Smooth muscle cell (in vitro differentiated cells): ENCODE measurements at regions not wholly inside any gene's neighbourhood (a gene's known extent, or its start where the extent isn't known, plus 50 kb on each side); places are given as distances from the start of the nearest gene placed in this dataset.

Experiments
- DNase-seq: peaks from one replicate; lab custom pipeline; 2025; ENCODE audit not compliant: unreplicated experiment; lab: John Stamatoyannopoulos, UW
- H2AFZ ChIP-seq: fragments of 200-600 bp; sonication (generic); 2 replicates; pipeline ENCODE4 v1.6.0; 2016; ENCODE audit warnings: antibody characterized with exemption, low read depth, mild to moderate bottlenecking
- H3F3A ChIP-seq: fragments of 200-600 bp; sonication (generic); 2 replicates; pipeline ENCODE4 v1.6.0; 2017; ENCODE audit warnings: antibody characterized with exemption, low read depth
- H3K27ac ChIP-seq: fragments of 200-600 bp; sonication (generic); 2 replicates; pipeline ENCODE4 v1.5.1; 2016; ENCODE audit warnings: low read depth, mild to moderate bottlenecking
- H3K27me3 ChIP-seq: fragments of 200-600 bp; sonication (generic); 2 replicates; pipeline ENCODE4 v1.6.1; 2016; ENCODE audit warnings: low read depth, mild to moderate bottlenecking
- H3K36me3 ChIP-seq: fragments of 200-600 bp; sonication (generic); 2 replicates; pipeline ENCODE4 v1.5.1; 2016; ENCODE audit warnings: low read depth
- H3K4me1 ChIP-seq: fragments of 200-600 bp; sonication (generic); 2 replicates; pipeline ENCODE4 v1.5.1; 2016; ENCODE audit warnings: low read depth
- H3K4me2 ChIP-seq: fragments of 200-600 bp; sonication (generic); 2 replicates; pipeline ENCODE4 v1.6.0; 2016; ENCODE audit warnings: mild to moderate bottlenecking
- H3K4me3 ChIP-seq: fragments of 200-600 bp; sonication (generic); 2 replicates; pipeline ENCODE4 v1.5.1; 2016; ENCODE audit warnings: mild to moderate bottlenecking
- H3K79me2 ChIP-seq: fragments of 200-600 bp; sonication (generic); 2 replicates; pipeline ENCODE4 v1.6.0; 2016; ENCODE audit warnings: low read depth, mild to moderate bottlenecking
- H3K9ac ChIP-seq: fragments of 200-600 bp; sonication (generic); 2 replicates; pipeline ENCODE4 v1.6.0; 2016; ENCODE audit warnings: low read depth
- H3K9me3 ChIP-seq: fragments of 200-600 bp; sonication (generic); replicated peaks from 2 replicates; pipeline ENCODE4 v1.5.1; 2016; ENCODE audit warnings: low read depth
- H4K20me1 ChIP-seq: fragments of 200-600 bp; sonication (generic); 2 replicates; pipeline ENCODE4 v1.6.0; 2016; ENCODE audit warnings: low read depth
- CTCF ChIP-seq: fragments of 200-600 bp; sonication (generic); IDR thresholded peaks from 2 replicates; pipeline ENCODE4 v1.5.1; 2017; ENCODE audit warnings: borderline replicate concordance, mild to moderate bottlenecking, antibody characterized with exemption; ENCODE audit not compliant: insufficient read depth, poor library complexity, severe bottlenecking
- WGBS: methylation state at CpG from one replicate; pipeline ENCODE4 v1.1.7; 2016; ENCODE audit warnings: low lambda C conversion rate; 5-methylcytosine and 5-hydroxymethylcytosine counted together

GRCh38 chr2:236503583-236503982 is 66.0 kb upstream of the ACKR3 start:
- Histone ChIP-seq H3K27me3 (no peaks in the 10 kb centered on the region), H3K79me2 (no peaks in the 10 kb centered on the region), H2AFZ (no peak overlapping the region), H3F3A (no peaks in the 10 kb centered on the region), H3K27ac (no peak overlapping the region), H4K20me1 (no peaks in the 10 kb centered on the region), H3K4me1 (no peaks in the 10 kb centered on the region), H3K9ac (no peak overlapping the region), H3K36me3 (no peaks in the 10 kb centered on the region), H3K9me3 (no peaks in the 10 kb centered on the region), H3K4me3 (no peak overlapping the region), H3K4me2 (no peak overlapping the region)
- no peak for DNase-seq
- TF ChIP-seq CTCF, result no peak
- 75% methylated on average over 13 of the region's 13 CpGs for WGBS

- no peaks in the 10 kb centered on the region for H3K27me3 ChIP-seq
- H3K9me3 ChIP-seq, result no peaks in the 10 kb centered on the region
- H2AFZ ChIP-seq, result no peak overlapping the region
- no peaks in the 10 kb centered on the region for H3F3A ChIP-seq
- H3K79me2 ChIP-seq, result no peaks in the 10 kb centered on the region
- TF ChIP-seq CTCF, result no peak
- no peaks in the 10 kb centered on the region for H3K4me1 ChIP-seq
- H3K27ac ChIP-seq, result no peak overlapping the region
- H3K36me3 ChIP-seq, result no peaks in the 10 kb centered on the region
- DNase-seq, result no peak
- H4K20me1 ChIP-seq, result no peaks in the 10 kb centered on the region
- H3K4me3 ChIP-seq, result no peak overlapping the region
- H3K4me2 ChIP-seq, result no peak overlapping the region
- no peak overlapping the region for H3K9ac ChIP-seq
- WGBS, result 89% methylated on average over 3 of the region's 3 CpGs
Measured at GRCh38 chr2:236505041-236505440, 64.6 kb upstream of the ACKR3 start.

DNA sequence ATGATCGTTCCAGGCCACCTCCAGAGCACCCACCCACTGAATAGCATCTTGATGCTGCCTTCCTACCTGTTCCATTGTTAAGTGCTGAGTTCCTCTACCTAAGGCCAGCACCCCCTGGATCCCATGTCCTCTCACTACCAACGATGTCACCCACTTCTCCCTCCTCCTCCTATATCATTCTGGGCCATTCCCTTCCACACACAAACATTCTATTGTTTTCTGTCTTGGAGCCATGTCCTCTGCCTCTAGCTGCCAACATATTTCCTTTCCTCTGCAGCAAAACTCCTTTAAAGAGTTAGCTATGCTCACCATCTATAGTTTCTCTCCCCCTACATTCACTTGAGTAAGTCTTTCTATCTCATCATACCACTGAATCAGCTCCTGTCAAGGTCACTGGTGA is 64.0 kb upstream of the ACKR3 start:
- WGBS, result 89% methylated on average over 2 of the region's 2 CpGs
- Histone ChIP-seq H3K9ac (no peak overlapping the region), H3K27me3 (no peaks in the 10 kb centered on the region), H3K4me3 (no peak overlapping the region), H3K4me2 (no peak overlapping the region), H3K79me2 (no peaks in the 10 kb centered on the region), H3F3A (no peaks in the 10 kb centered on the region), H4K20me1 (no peaks in the 10 kb centered on the region), H3K36me3 (no peaks in the 10 kb centered on the region), H3K27ac (no peak overlapping the region), H3K4me1 (no peaks in the 10 kb centered on the region), H2AFZ (no peak overlapping the region), H3K9me3 (no peaks in the 10 kb centered on the region)
- TF ChIP-seq CTCF, result no peak
- DNase-seq, result no peak

DNA sequence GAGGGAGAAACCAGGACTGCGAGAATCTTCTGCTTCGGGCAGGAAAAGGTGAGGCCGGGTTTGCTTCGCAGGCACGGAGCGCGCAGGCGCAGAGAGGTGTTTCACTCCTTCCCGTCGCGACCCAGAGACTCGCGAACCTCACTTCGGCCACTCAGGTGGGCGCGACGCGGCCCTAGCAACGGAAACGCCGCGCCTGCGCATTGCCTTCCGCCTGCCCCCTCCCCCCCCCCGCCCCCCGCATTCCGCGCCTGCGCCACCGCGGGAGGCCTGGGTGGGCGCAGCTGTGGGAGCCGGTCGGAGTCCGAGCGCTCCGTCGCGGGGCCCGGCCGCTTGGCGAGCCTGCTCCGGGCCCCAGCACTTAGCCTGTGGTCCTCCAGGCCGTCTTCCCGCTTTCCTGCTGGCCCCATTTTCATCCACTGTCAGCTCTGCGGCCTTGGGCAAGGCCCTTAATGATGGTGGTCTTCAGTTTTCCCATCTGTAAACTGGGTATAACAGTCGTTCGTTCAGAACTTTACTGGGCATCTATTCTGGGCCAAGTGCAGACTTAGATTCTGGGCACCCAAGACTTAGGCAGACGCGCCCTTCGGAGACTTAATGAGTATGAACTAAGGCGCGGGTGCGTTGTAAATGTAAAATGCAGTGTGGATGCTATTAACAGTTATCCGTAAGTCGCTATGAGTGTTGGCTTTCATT is 62.1 kb upstream of the ACKR3 start:
- no peaks in the 10 kb centered on the region for H4K20me1 ChIP-seq
- H2AFZ ChIP-seq, result peak overlapping the region; percentile 84
- no peak for TF ChIP-seq CTCF
- peak overlapping the region; percentile 57 for H3K4me3 ChIP-seq
- H3K4me1 ChIP-seq, result no peaks in the 10 kb centered on the region
- no peak overlapping the region for H3K9ac ChIP-seq
- H3K27me3 ChIP-seq, result no peaks in the 10 kb centered on the region
- no peak for DNase-seq
- WGBS, result 26% methylated on average over 51 of the region's 56 CpGs
- H3F3A ChIP-seq, result no peaks in the 10 kb centered on the region
- H3K27ac ChIP-seq, result no peak overlapping the region
- no peaks in the 10 kb centered on the region for H3K36me3 ChIP-seq
- no peaks in the 10 kb centered on the region for H3K9me3 ChIP-seq
- no peaks in the 10 kb centered on the region for H3K79me2 ChIP-seq
- H3K4me2 ChIP-seq, result peak overlapping the region; percentile 85
